GM12878 (cell line): ENCODE measurements at regions not wholly inside any gene's neighbourhood (a gene's known extent, or its start where the extent isn't known, plus 50 kb on each side); places are given as distances from the start of the nearest gene placed in this dataset.
A peak's percentile ranks its signal among the peaks of the same experiment; 100 is the strongest.

Experiments used
- ATAC-seq: fragments of 200-7000 bp; cut with Tn5 transposase; 3 replicates; pipeline ENCODE4 v1.9.1; 2020; ENCODE audit warnings: mild to moderate bottlenecking, moderate library complexity
- BruUV-seq: library from RNA; stranded (reverse); fragments of 400-500 nt; replicated peaks from 2 replicates; lab custom pipeline; 2021; lab: Mats Ljungman, UMichigan
- CTCF ChIA-PET: fragments of 300-600 bp; sonication (Branson Sonifier 250); formaldehyde crosslinking; extraction: SDS; loops from one replicate; lab custom pipeline; 2021; ENCODE audit warnings: inconsistent platforms; lab: Yijun Ruan, JAX
- POLR2A ChIA-PET: fragments of 350-600 bp; formaldehyde crosslinking; extraction: SDS; loops from one replicate; lab custom pipeline; 2021; ENCODE audit warnings: inconsistent platforms; lab: Charles Lee
- RAD21 ChIA-PET: fragments of 300-600 bp; sonication (Branson Sonifier 250); formaldehyde crosslinking; loops from one replicate; lab custom pipeline; 2023; ENCODE audit warnings: antibody characterized with exemption; ENCODE audit not compliant: unreplicated experiment; lab: Charles Lee
- SMC1A ChIA-PET: fragments of 300-600 bp; sonication (Branson Sonifier 250); formaldehyde crosslinking; loops from one replicate; lab custom pipeline; 2023; ENCODE audit not compliant: unreplicated experiment, uncharacterized antibody; lab: Charles Lee
- DNase-seq: peaks from one replicate; pipeline ENCODE4 v3.0.0-alpha.2; 2011; ENCODE audit warnings: low read depth, low spot score
- FAIRE-seq: peaks from 3 replicates; lab custom pipeline; 2011; peaks lifted over from hg19 to GRCh38; lab: Jason Lieb, UNC
- H2AFZ ChIP-seq: 2 replicates; pipeline ENCODE4 v1.6.0; 2011; ENCODE audit warnings: low read depth, low read length, control low read depth; ENCODE audit not compliant: control insufficient read depth
- H3K27ac ChIP-seq: 2 replicates; pipeline ENCODE4 v1.5.1; 2011; ENCODE audit warnings: control low read depth; ENCODE audit not compliant: control insufficient read depth, insufficient read depth
- H3K27me3 ChIP-seq, 2 experiments: replicated peaks in 1 of 2; 2 replicates each; pipeline versions ENCODE4 v1.6.0 to v1.6.1; 2011; ENCODE audit warnings: low read length in 1 of 2; ENCODE audit not compliant: control insufficient read depth in 2 of 2, insufficient read depth in 2 of 2
- H3K36me3 ChIP-seq, 2 experiments: 2 replicates each; pipeline ENCODE4 v1.5.1; 2011; ENCODE audit warnings: low read length in 1 of 2; ENCODE audit not compliant: control insufficient read depth in 2 of 2, insufficient read depth in 2 of 2
- H3K4me1 ChIP-seq: 2 replicates; pipeline ENCODE4 v1.6.1; 2011; ENCODE audit warnings: mild to moderate bottlenecking, low read length, moderate library complexity, mixed read lengths; ENCODE audit not compliant: control insufficient read depth, insufficient read depth
- H3K4me2 ChIP-seq: 2 replicates; pipeline ENCODE4 v1.6.0; 2011; ENCODE audit warnings: control low read depth; ENCODE audit not compliant: control insufficient read depth, insufficient read depth
- H3K4me3 ChIP-seq: fragments of 200-600 bp; sonication (generic); 2 replicates; pipeline ENCODE4 v1.5.1; 2016
- H3K79me2 ChIP-seq: 2 replicates; pipeline ENCODE4 v1.6.0; 2011; ENCODE audit warnings: low read length; ENCODE audit not compliant: control insufficient read depth, insufficient read depth
- H3K9ac ChIP-seq: 2 replicates; pipeline ENCODE4 v1.8.0; 2011; ENCODE audit warnings: low read length, control low read depth, mixed read lengths; ENCODE audit not compliant: control insufficient read depth, insufficient read depth
- H3K9me3 ChIP-seq: replicated peaks from 3 replicates; pipeline ENCODE4 v1.5.1; 2011; ENCODE audit warnings: mild to moderate bottlenecking, low read length; ENCODE audit not compliant: control insufficient read depth, insufficient read depth
- H4K20me1 ChIP-seq: 2 replicates; pipeline ENCODE4 v1.6.0; 2011; ENCODE audit not compliant: control insufficient read depth, insufficient read depth
- BCLAF1 ChIP-seq: fragments of 450-650 bp; IDR thresholded peaks from 2 replicates; pipeline ENCODE4 v1.6.1; 2017; ENCODE audit warnings: antibody characterized with exemption, mild to moderate bottlenecking, moderate library complexity
- CREB1 ChIP-seq: IDR thresholded peaks from 2 replicates; pipeline ENCODE4 v1.6.1; 2012; ENCODE audit warnings: low read depth, mild to moderate bottlenecking, inconsistent platforms
- HCFC1 ChIP-seq: fragments of 150-350 bp; IDR thresholded peaks from 2 replicates; pipeline ENCODE4 v1.6.1; 2014; ENCODE audit warnings: low read length
- MEF2B ChIP-seq: fragments of 450-650 bp; IDR thresholded peaks from 2 replicates; pipeline ENCODE4 v1.6.1; 2018; ENCODE audit warnings: mild to moderate bottlenecking, moderate library complexity; ENCODE audit not compliant: partially characterized antibody, poor library complexity, severe bottlenecking
- RAD21 ChIP-seq: IDR thresholded peaks from 2 replicates; pipeline ENCODE4 v1.6.1; 2011; ENCODE audit warnings: mild to moderate bottlenecking, low read depth, low read length, moderate library complexity; ENCODE audit not compliant: insufficient read depth
- RELB ChIP-seq: fragments of 450-650 bp; IDR thresholded peaks from 2 replicates; pipeline ENCODE4 v1.6.1; 2017; ENCODE audit warnings: low read depth, mild to moderate bottlenecking, moderate library complexity
- SMARCA5 ChIP-seq: fragments of 450-650 bp; IDR thresholded peaks from 2 replicates; pipeline ENCODE4 v1.6.1; 2017; ENCODE audit warnings: mild to moderate bottlenecking
- SMC3 ChIP-seq: IDR thresholded peaks from 2 replicates; pipeline ENCODE4 v1.6.1; 2011; ENCODE audit warnings: low read length, improper control_type of control experiment, borderline replicate concordance
- ZNF592 ChIP-seq: fragments of 450-650 bp; IDR thresholded peaks from 2 replicates; pipeline ENCODE4 v1.6.1; 2017; ENCODE audit warnings: mild to moderate bottlenecking, moderate library complexity
- ZNF687 ChIP-seq: fragments of 450-650 bp; IDR thresholded peaks from 2 replicates; pipeline ENCODE4 v1.6.1; 2017; ENCODE audit warnings: mild to moderate bottlenecking, moderate library complexity
- WGBS: methylation state at CpG from one replicate; pipeline ENCODE4 v1.1.6; 2016; ENCODE audit warnings: low lambda C conversion rate; ENCODE audit not compliant: insufficient replicate concordance, insufficient coverage; ENCODE audit errors: missing lambda C conversion rate; 5-methylcytosine and 5-hydroxymethylcytosine counted together
- in situ Hi-C: fragments of 300-500 bp; cut with MboI; formaldehyde crosslinking; loops from 9 replicates; pipeline ENCODE4 v1.14.3; 2018; ENCODE audit warnings: mixed read lengths
- intact Hi-C: fragments of 100-400 bp; cut with micrococcal nuclease; formaldehyde crosslinking; loops from one replicate; pipeline ENCODE4 v1.14.2; 2022; ENCODE audit not compliant: unreplicated experiment

- no peaks in the 10 kb centered on the region for H3K36me3 ChIP-seq
- RAD21 ChIA-PET = interaction anchor here (2.0 to 3.1 kb wide), 2 partner anchors 26 to 98 kb away, joined by 7 to 22 read pairs; no protein-coding TSS in a partner anchor
- in situ Hi-C loops (no loop called here), intact Hi-C loops (loop anchor here (1.0 to 10.0 kb wide), 4 partner anchors 97 to 804 kb away; no protein-coding TSS in a partner anchor)
- SMC1A ChIA-PET = interaction anchor here (0.6 to 4.7 kb wide), 9 partner anchors 24 to 807 kb away, joined by 3 to 36 read pairs (median 4); no protein-coding TSS in a partner anchor
- no peaks in the 10 kb centered on the region for H3K9me3 ChIP-seq
- peak; percentile 71 for ATAC-seq
- H3K27ac ChIP-seq = no peak overlapping the region
- no peak overlapping the region for H3K4me2 ChIP-seq
- no peaks in the 10 kb centered on the region for H3K79me2 ChIP-seq
- CTCF ChIA-PET = interaction anchor here (0.6 to 4.8 kb wide), 11 partner anchors 13 to 819 kb away, joined by 3 to 54 read pairs (median 4); no protein-coding TSS in a partner anchor
- DNase-seq = no peak
- H3K4me1 ChIP-seq = no peaks in the 10 kb centered on the region
- BruUV-seq = no TSS peak
- H4K20me1 ChIP-seq = no peaks in the 10 kb centered on the region
- WGBS = 31% methylated on average over 7 of the region's 7 CpGs
- H3K9ac ChIP-seq = no peak overlapping the region
- no peaks in the 10 kb centered on the region; a peak in 1 of 4 replicates for H3K27me3 ChIP-seq
- POLR2A ChIA-PET = no interaction called here
- H2AFZ ChIP-seq = no peak overlapping the region
- FAIRE-seq = peak; percentile 31
- no peak overlapping the region for H3K4me3 ChIP-seq
- TF ChIP-seq SMARCA5 (no peak), CREB1 (no peak), HCFC1 (no peak), SMC3 (peak; percentile 76), BCLAF1 (no peak), RAD21 (peak; percentile 92), RELB (no peak), MEF2B (no peak), ZNF592 (0 out of 2 replicates have a peak, but pooled peaks have one; percentile 25), ZNF687 (no peak)
Observed at GRCh38 chr12:58346032-58346632, 404.8 kb downstream of the ATP23 start.
